NB4 (cell line): ENCODE measurements at regions not wholly inside any gene's neighbourhood (a gene's known extent, or its start where the extent isn't known, plus 50 kb on each side); places are given as distances from the start of the nearest gene placed in this dataset.

Source experiments
- DNase-seq: peaks from one replicate; pipeline ENCODE4 v3.0.0; 2010; ENCODE audit warnings: low read depth
- H3K4me3 ChIP-seq: one replicate; pipeline ENCODE4 v1.5.1; 2011; ENCODE audit warnings: mild to moderate bottlenecking, low read depth, low read length, moderate library complexity
- CTCF ChIP-seq: IDR thresholded peaks from one replicate; pipeline ENCODE4 v1.5.1; 2012; ENCODE audit warnings: low read depth, low read length
- MAX ChIP-seq: IDR thresholded peaks from 2 replicates; pipeline ENCODE4 v1.6.1; 2011; ENCODE audit warnings: low read depth, low read length
- MYC ChIP-seq: IDR thresholded peaks from 2 replicates; pipeline ENCODE4 v1.6.1; 2011; ENCODE audit warnings: low read depth, low read length
- POLR2A ChIP-seq: IDR thresholded peaks from 2 replicates; pipeline ENCODE4 v1.6.1; 2011; ENCODE audit warnings: mild to moderate bottlenecking; ENCODE audit not compliant: insufficient read length; ENCODE audit errors: extremely low read depth

GRCh38 chr9:82716821-82717220 lies 346.1 kb downstream of the RASEF start:
- H3K4me3 ChIP-seq: no peak overlapping the region
- DNase-seq: no peak
- no peak for TF ChIP-seq MYC
- no peak for TF ChIP-seq CTCF
- no peak for TF ChIP-seq MAX
- no peak for TF ChIP-seq POLR2A

- no peak for DNase-seq
- no peak overlapping the region for H3K4me3 ChIP-seq
- no peak for TF ChIP-seq MYC
These were observed 342.4 kb downstream of the RASEF start for GRCh38 chr9:82720515-82720914.

- DNase-seq: no peak
- no peak overlapping the region for H3K4me3 ChIP-seq
- TF ChIP-seq POLR2A (no peak), MYC (no peak), CTCF (no peak), MAX (no peak)
These were observed 341.3 kb downstream of the RASEF start for GRCh38 chr9:82721593-82721992.

- no peak for DNase-seq
- no peak overlapping the region for H3K4me3 ChIP-seq
- no peak for TF ChIP-seq MYC
These were observed 340.9 kb downstream of the RASEF start for GRCh38 chr9:82722051-82722450.

GRCh38 chr9:82722561-82722960 lies 340.4 kb downstream of the RASEF start:
- TF ChIP-seq CTCF: no peak
- TF ChIP-seq POLR2A: no peak
- TF ChIP-seq MAX: no peak
- TF ChIP-seq MYC: no peak
- DNase-seq: no peak

GRCh38 chr9:82726424-82727276 lies 336.3 kb downstream of the RASEF start:
- H3K4me3 ChIP-seq: no peak overlapping the region
- no peak for TF ChIP-seq MAX
- no peak for TF ChIP-seq POLR2A
- no peak for TF ChIP-seq CTCF
- TF ChIP-seq MYC: no peak
- no peak for DNase-seq

More at GRCh38 chr9:82722561-82722960, 340.4 kb downstream of the RASEF start:
- H3K4me3 ChIP-seq: no peak overlapping the region

- no peak overlapping the region for H3K4me3 ChIP-seq
- DNase-seq: no peak
- no peak for TF ChIP-seq MAX
- no peak for TF ChIP-seq POLR2A
- TF ChIP-seq MYC: no peak
- TF ChIP-seq CTCF: no peak
These were observed 333.8 kb downstream of the RASEF start for GRCh38 chr9:82729141-82729540.
